H1 (cell line): ENCODE measurements at regions not wholly inside any gene's neighbourhood (a gene's known extent, or its start where the extent isn't known, plus 50 kb on each side); places are given as distances from the start of the nearest gene placed in this dataset.

Experiments used
- CBX5 ChIP-seq: fragments of 300-800, 300-1000 bp; sonication (generic); IDR thresholded peaks from 2 replicates; pipeline ENCODE4 v1.7.1; 2016; ENCODE audit warnings: antibody characterized with exemption, low read length, low read depth
- CEBPB ChIP-seq: IDR thresholded peaks from 2 replicates; pipeline ENCODE4 v1.6.1; 2012; ENCODE audit warnings: low read depth, low read length
- CREB1 ChIP-seq: IDR thresholded peaks from 2 replicates; pipeline ENCODE4 v1.6.1; 2012; ENCODE audit warnings: inconsistent platforms
- CTCF ChIP-seq, 3 experiments: IDR thresholded peaks; 1 replicate in 2 of 3; 2 replicates in 1 of 3; pipeline versions ENCODE4 v1.5.1 to v1.6.1; 2011; ENCODE audit warnings: low read length in 3 of 3, mild to moderate bottlenecking in 3 of 3, inconsistent platforms in 2 of 3, low read depth in 1 of 3, moderate library complexity in 1 of 3; ENCODE audit not compliant: insufficient read depth in 1 of 3; ENCODE audit errors: control extremely low read depth in 1 of 3
- EP300 ChIP-seq, 2 experiments: IDR thresholded peaks; 1 replicate in 1 of 2; 2 replicates in 1 of 2; pipeline ENCODE4 v1.6.1; 2011 to 2012; ENCODE audit warnings: low read depth in 2 of 2, low read length in 2 of 2, mild to moderate bottlenecking in 2 of 2, borderline replicate concordance in 1 of 2, inconsistent platforms in 1 of 2, moderate library complexity in 1 of 2
- EZH2 ChIP-seq: fragments of 200-600 bp; sonication (generic); IDR thresholded peaks from 2 replicates; pipeline ENCODE4 v1.7.1; 2012; ENCODE audit warnings: low read depth, mild to moderate bottlenecking, moderate library complexity, low read length, inconsistent platforms; ENCODE audit not compliant: severe bottlenecking
- MAFK ChIP-seq: IDR thresholded peaks from 2 replicates; pipeline ENCODE4 v1.6.1; 2012; ENCODE audit warnings: low read depth, mild to moderate bottlenecking, improper control_type of control experiment, low read length
- MAX ChIP-seq: IDR thresholded peaks from 2 replicates; pipeline ENCODE4 v1.6.1; 2012; ENCODE audit warnings: inconsistent platforms
- POLR2A ChIP-seq, 2 experiments: IDR thresholded peaks; 1 replicate in 1 of 2; 2 replicates in 1 of 2; pipeline ENCODE4 v1.6.1; 2011; ENCODE audit warnings: low read depth in 2 of 2, low read length in 2 of 2, mild to moderate bottlenecking in 2 of 2; ENCODE audit errors: control extremely low read depth in 1 of 2
- TAF1 ChIP-seq: IDR thresholded peaks from 2 replicates; pipeline ENCODE4 v1.6.1; 2011; ENCODE audit warnings: mild to moderate bottlenecking, low read depth, low read length
- TCF12 ChIP-seq: IDR thresholded peaks from 2 replicates; pipeline ENCODE4 v1.6.1; 2011; ENCODE audit warnings: low read depth, mild to moderate bottlenecking, low read length
- YY1 ChIP-seq: IDR thresholded peaks from 2 replicates; pipeline ENCODE4 v1.6.1; 2011; ENCODE audit warnings: low read depth, mild to moderate bottlenecking, low read length
- ZNF274 ChIP-seq: IDR thresholded peaks from 2 replicates; pipeline ENCODE4 v1.7.0; 2012; ENCODE audit warnings: low read length, borderline replicate concordance; ENCODE audit errors: extremely low read depth

GRCh38 chr15:98549741-98550140 lies 98.6 kb upstream of the IGF1R start:
- TF ChIP-seq EZH2 = no peak
- TF ChIP-seq CEBPB = no peak
- no peak for TF ChIP-seq TAF1
- no peak for TF ChIP-seq CREB1
- TF ChIP-seq EP300 (IDR thresholded peaks at IDR 0.05; ENCODE audit: borderline replicate concordance in 1 of 2, low read depth in 2 of 2, low read length in 2 of 2) = no peak
- TF ChIP-seq MAX = no peak
- TF ChIP-seq TCF12 = no peak
- no peak for TF ChIP-seq CBX5
- TF ChIP-seq YY1 = no peak
- TF ChIP-seq POLR2A (IDR thresholded peaks at IDR 0.05; ENCODE audit: control extremely low read depth in 1 of 2, low read depth in 2 of 2, low read length in 2 of 2) = no peak
- no peak for TF ChIP-seq CTCF (IDR thresholded peaks at IDR 0.05; ENCODE audit: control extremely low read depth in 1 of 3, insufficient read depth in 1 of 3, low read depth in 1 of 3, low read length in 3 of 3)
- no peak for TF ChIP-seq ZNF274
- TF ChIP-seq MAFK = no peak
